HepG2 (cell line): ENCODE measurements at regions not wholly inside any gene's neighbourhood (a gene's known extent, or its start where the extent isn't known, plus 50 kb on each side); places are given as distances from the start of the nearest gene placed in this dataset.

Source experiments
- ATAC-seq: fragments of 200-7000 bp; cut with Tn5 transposase; 3 replicates; pipeline ENCODE4 v1.9.1; 2020; ENCODE audit warnings: mild to moderate bottlenecking, moderate library complexity
- BruUV-seq: library from RNA; stranded (reverse); fragments of 400-500 nt; replicated peaks from 2 replicates; lab custom pipeline; 2021; lab: Mats Ljungman, UMichigan
- CTCF ChIA-PET: fragments of 300-600 bp; formaldehyde crosslinking; extraction: SDS; loops from one replicate; lab custom pipeline; 2021; ENCODE audit warnings: low total read pairs, inconsistent platforms, low intra/inter-chr PET ratio; lab: Yijun Ruan, JAX
- POLR2A ChIA-PET: fragments of 350-600 bp; sonication (Branson Sonifier 250); formaldehyde crosslinking; loops from one replicate; lab custom pipeline; 2020; ENCODE audit warnings: antibody characterized with exemption, inconsistent platforms; lab: Yijun Ruan, JAX
- DNase-seq: peaks from one replicate; pipeline ENCODE4 v3.0.0-alpha.2; 2015; ENCODE audit warnings: low spot score
- FAIRE-seq: peaks from 3 replicates; lab custom pipeline; 2011; peaks lifted over from hg19 to GRCh38; lab: Jason Lieb, UNC
- H2AFZ ChIP-seq: one replicate; pipeline ENCODE4 v1.6.1; 2011; ENCODE audit warnings: low read length, inconsistent platforms
- H3K27ac ChIP-seq: fragments of 300-600 bp; 3 replicates; pipeline ENCODE4 v1.8.0; 2011; ENCODE audit warnings: mixed run types, mild to moderate bottlenecking, mixed read lengths, low read length, inconsistent platforms; ENCODE audit not compliant: insufficient read depth; ENCODE audit errors: extremely low read length
- H3K27me3 ChIP-seq, 2 experiments: fragments of 200-600 bp in 1 of 2; 2 replicates in 1 of 2; 3 replicates in 1 of 2; pipeline versions ENCODE4 v1.6.0 to v1.8.0; 2011; ENCODE audit warnings: low read length in 2 of 2, mild to moderate bottlenecking in 2 of 2, moderate library complexity in 2 of 2, inconsistent platforms in 1 of 2; ENCODE audit not compliant: insufficient read depth in 2 of 2, control insufficient read depth in 1 of 2
- H3K36me3 ChIP-seq, 2 experiments: fragments of 200-600 bp in 1 of 2; replicated peaks in 1 of 2; 2 replicates in 1 of 2; 3 replicates in 1 of 2; pipeline versions ENCODE4 v1.5.1 to v1.8.0; 2011; ENCODE audit warnings: low read length in 2 of 2, inconsistent platforms in 1 of 2; ENCODE audit not compliant: insufficient read depth in 2 of 2, control insufficient read depth in 1 of 2
- H3K4me1 ChIP-seq: 2 replicates; pipeline ENCODE4 v1.5.1; 2012; ENCODE audit warnings: low read length, inconsistent platforms; ENCODE audit not compliant: insufficient read depth
- H3K4me2 ChIP-seq: 2 replicates; pipeline ENCODE4 v1.6.0; 2011; ENCODE audit warnings: low read depth, low read length, inconsistent platforms
- H3K4me3 ChIP-seq, 3 experiments: fragments of 200-600 bp in 1 of 3; sonication (generic), shearing (Covaris generic) in 1 of 3; replicated peaks in 1 of 3; 2 replicates each; pipeline ENCODE4 v1.5.1; 2011 to 2016; ENCODE audit warnings: low read length in 3 of 3, inconsistent platforms in 2 of 3, low read depth in 2 of 3, mild to moderate bottlenecking in 2 of 3, control low read depth in 1 of 3, mixed read lengths in 1 of 3; ENCODE audit not compliant: insufficient read depth in 1 of 3
- H3K79me2 ChIP-seq: one replicate; pipeline ENCODE4 v1.6.1; 2011; ENCODE audit warnings: low read length, inconsistent platforms; ENCODE audit not compliant: insufficient read depth
- H3K9ac ChIP-seq: 2 replicates; pipeline ENCODE4 v1.6.0; 2011; ENCODE audit warnings: mild to moderate bottlenecking, low read depth, low read length, inconsistent platforms; ENCODE audit not compliant: insufficient read depth
- H3K9me3 ChIP-seq: 2 replicates; pipeline ENCODE4 v1.5.1; 2012; ENCODE audit warnings: mild to moderate bottlenecking, low read length
- H4K20me1 ChIP-seq: 2 replicates; pipeline ENCODE4 v1.6.0; 2011; ENCODE audit warnings: inconsistent platforms, mild to moderate bottlenecking, low read length, moderate library complexity; ENCODE audit not compliant: insufficient read depth
- BCLAF1 ChIP-seq: fragments of 450-650 bp; IDR thresholded peaks from 2 replicates; pipeline ENCODE4 v1.6.1; 2017; ENCODE audit warnings: mild to moderate bottlenecking
- GPBP1L1 ChIP-seq: sonication (generic); formaldehyde crosslinking; IDR thresholded peaks from 2 replicates; pipeline ENCODE4 v1.5.0; 2020; ENCODE audit warnings: mild to moderate bottlenecking, missing genetic modification reagents
- KLF13 ChIP-seq: sonication (generic); formaldehyde crosslinking; IDR thresholded peaks from 2 replicates; pipeline ENCODE4 v1.4.0; 2020; ENCODE audit warnings: mild to moderate bottlenecking, missing genetic modification reagents
- NPAS2 ChIP-seq: sonication (generic); formaldehyde crosslinking; IDR thresholded peaks from 2 replicates; pipeline ENCODE4 v1.8.0; 2022; ENCODE audit warnings: mild to moderate bottlenecking, missing genetic modification reagents, borderline replicate concordance
- ONECUT2 ChIP-seq: sonication (generic); formaldehyde crosslinking; IDR thresholded peaks from 2 replicates; pipeline ENCODE4 v1.4.0; 2020; ENCODE audit warnings: missing genetic modification reagents
- SP2 ChIP-seq: sonication (generic); formaldehyde crosslinking; IDR thresholded peaks from 2 replicates; pipeline ENCODE4 v1.5.1; 2020; ENCODE audit warnings: mild to moderate bottlenecking, missing genetic modification reagents
- SRSF9 ChIP-seq: fragments of 200-400 bp; formaldehyde crosslinking; IDR thresholded peaks from 2 replicates; pipeline ENCODE4 v1.6.1; 2018; ENCODE audit warnings: borderline replicate concordance, mild to moderate bottlenecking, low read depth, low read length; ENCODE audit not compliant: insufficient read depth, poor library complexity, severe bottlenecking
- U2AF1 ChIP-seq: fragments of 200-400 bp; formaldehyde crosslinking; optimal IDR thresholded peaks from 2 replicates; pipeline ENCODE3; 2017; ENCODE audit warnings: mild to moderate bottlenecking, low read depth, low read length
- ZC3H4 ChIP-seq: sonication (generic); formaldehyde crosslinking; IDR thresholded peaks from 2 replicates; pipeline ENCODE4 v1.4.0; 2020; ENCODE audit warnings: missing genetic modification reagents, borderline replicate concordance
- ZNF17 ChIP-seq: sonication (generic); formaldehyde crosslinking; IDR thresholded peaks from 2 replicates; pipeline ENCODE4 v1.5.0; 2020; ENCODE audit warnings: mild to moderate bottlenecking, missing genetic modification reagents
- ZNF333 ChIP-seq: sonication (generic); formaldehyde crosslinking; IDR thresholded peaks from 2 replicates; pipeline ENCODE4 v1.4.0; 2020; ENCODE audit warnings: mild to moderate bottlenecking, missing genetic modification reagents, borderline replicate concordance
- ZNF33B ChIP-seq: sonication (generic); formaldehyde crosslinking; IDR thresholded peaks from 2 replicates; pipeline ENCODE4 v1.5.1; 2020; ENCODE audit warnings: mild to moderate bottlenecking, missing genetic modification reagents
- ZNF414 ChIP-seq: sonication (generic); formaldehyde crosslinking; IDR thresholded peaks from 2 replicates; pipeline ENCODE4 v1.5.0; 2020; ENCODE audit warnings: missing genetic modification reagents
- ZNF563 ChIP-seq: sonication (generic); formaldehyde crosslinking; IDR thresholded peaks from 2 replicates; pipeline ENCODE4 v1.8.0; 2022; ENCODE audit warnings: mild to moderate bottlenecking, moderate library complexity, missing genetic modification reagents
- ZNF672 ChIP-seq: sonication (generic); formaldehyde crosslinking; IDR thresholded peaks from 2 replicates; pipeline ENCODE4 v1.8.1; 2022; ENCODE audit warnings: missing genetic modification reagents
- ZSCAN12 ChIP-seq: sonication (generic); formaldehyde crosslinking; IDR thresholded peaks from 2 replicates; pipeline ENCODE4 v1.9.0; 2021; ENCODE audit warnings: mild to moderate bottlenecking, missing genetic modification reagents
- WGBS: methylation state at CpG from one replicate; pipeline ENCODE4 v1.1.6; 2017; ENCODE audit warnings: low lambda C conversion rate; 5-methylcytosine and 5-hydroxymethylcytosine counted together
- in situ Hi-C: cut with HindIII; loops from 2 replicates; pipeline ENCODE4 v1.10.0; 2017; ENCODE audit warnings: low pct_unique_long_range_greater_than_20kb; ENCODE audit not compliant: extremely low pct_ligation_motif_present
- intact Hi-C: fragments of 100-400 bp; cut with micrococcal nuclease; formaldehyde crosslinking; loops from one replicate; pipeline ENCODE4 v1.10.0; 2022; ENCODE audit not compliant: unreplicated experiment

- TF ChIP-seq SRSF9, result no peak
Measured at GRCh38 chr9:71302776-71303175, 181.4 kb upstream of the TRPM3 start (continued).

- no peak overlapping the region for H3K4me2 ChIP-seq
- in situ Hi-C loops, result loop anchor here (25.0 kb wide), 1 partner anchor 516 kb away; no protein-coding TSS in a partner anchor
- ATAC-seq (no peak), FAIRE-seq (no peak), DNase-seq (no peak)
- H3K36me3 ChIP-seq, result no peaks in the 10 kb centered on the region
- H3K9me3 ChIP-seq, result no peaks in the 10 kb centered on the region
- H2AFZ ChIP-seq, result no peak overlapping the region
- ChIA-PET POLR2A (no interaction called here), CTCF (no interaction called here)
- BruUV-seq, result no TSS peak
- intact Hi-C loops, result no loop called here
- TF ChIP-seq ZNF333 (CRISPR knock-in tag) (no peak), GPBP1L1 (CRISPR knock-in tag) (no peak), BCLAF1 (no peak), ZC3H4 (CRISPR knock-in tag) (no peak), ONECUT2 (CRISPR knock-in tag) (no peak), ZNF33B (CRISPR knock-in tag) (no peak), ZNF563 (CRISPR knock-in tag) (no peak), SP2 (CRISPR knock-in tag) (no peak), ZSCAN12 (CRISPR knock-in tag) (no peak), U2AF1 (no peak), ZNF17 (no peak), ZNF414 (CRISPR knock-in tag) (no peak), KLF13 (CRISPR knock-in tag) (no peak), NPAS2 (CRISPR knock-in tag) (no peak), ZNF672 (CRISPR knock-in tag) (no peak)
- H3K9ac ChIP-seq, result no peak overlapping the region
- H3K27me3 ChIP-seq, result no peaks in the 10 kb centered on the region
- 25% methylated on average over 3 of the region's 3 CpGs for WGBS
- no peaks in the 10 kb centered on the region for H4K20me1 ChIP-seq
- H3K4me3 ChIP-seq, result no peak overlapping the region
- no peaks in the 10 kb centered on the region for H3K79me2 ChIP-seq
- no peak overlapping the region for H3K27ac ChIP-seq
- no peaks in the 10 kb centered on the region for H3K4me1 ChIP-seq
Measured at GRCh38 chr9:71295928-71296327, 174.5 kb upstream of the TRPM3 start.
